ENCODE measurements at regions not wholly inside any gene's neighbourhood (a gene's known extent, or its start where the extent isn't known, plus 50 kb on each side); places are given as distances from the start of the nearest gene placed in this dataset.

DNA sequence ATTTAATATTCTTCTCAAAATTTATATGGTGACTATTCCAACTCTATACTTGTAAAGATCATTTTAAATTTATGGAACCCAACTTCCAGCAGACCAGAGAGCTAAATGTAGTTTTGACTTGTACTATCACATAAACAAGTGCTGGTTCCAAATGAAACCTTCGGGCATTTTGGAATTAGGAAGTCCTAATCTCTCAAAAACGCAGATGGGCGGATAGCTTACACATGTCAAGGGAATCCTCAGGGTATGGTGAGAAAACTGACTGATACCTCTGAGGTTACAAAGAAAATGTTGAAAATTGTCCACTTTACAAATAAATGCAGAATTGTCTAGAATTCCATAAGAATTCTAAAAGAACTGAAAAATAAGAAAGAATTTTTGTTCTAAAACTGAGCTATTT lies 224.1 kb downstream of the SS18 start:
- DNase-seq, result no peak

DNA sequence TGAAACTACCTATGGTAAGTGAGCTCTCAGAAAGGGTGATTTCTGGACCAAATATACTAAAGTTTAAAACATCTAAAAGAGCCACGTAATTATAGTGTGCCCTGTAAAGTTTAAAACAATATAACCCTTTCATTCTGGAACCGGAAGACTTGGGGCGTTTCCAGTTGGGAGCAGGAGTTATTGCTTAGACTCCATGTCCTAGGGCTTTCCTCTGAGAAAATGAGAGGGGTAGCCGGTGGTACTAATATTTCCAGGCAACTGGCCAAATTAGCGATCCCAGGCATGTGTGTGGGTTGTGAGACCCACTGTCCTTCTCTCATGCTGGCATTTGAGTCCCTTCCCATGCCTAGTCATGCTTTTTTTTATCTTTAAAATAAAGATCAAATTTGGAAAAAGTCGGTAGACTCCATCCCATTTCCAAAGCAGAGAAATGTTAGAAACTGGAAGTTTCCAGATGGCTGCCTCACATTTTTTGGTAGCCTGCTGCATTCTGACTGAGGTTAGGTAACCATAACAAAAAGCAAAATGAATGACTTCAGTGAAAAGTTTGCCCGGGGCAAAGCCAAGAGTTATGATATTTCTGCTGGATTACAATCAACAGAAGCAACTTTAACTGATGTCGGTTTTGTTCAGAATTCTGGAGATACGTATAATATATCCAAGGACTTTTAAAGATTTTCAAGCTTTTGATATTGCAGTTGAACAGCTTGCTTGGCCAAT lies 227.4 kb downstream of the SS18 start:
- DNase-seq, result no peak

DNA sequence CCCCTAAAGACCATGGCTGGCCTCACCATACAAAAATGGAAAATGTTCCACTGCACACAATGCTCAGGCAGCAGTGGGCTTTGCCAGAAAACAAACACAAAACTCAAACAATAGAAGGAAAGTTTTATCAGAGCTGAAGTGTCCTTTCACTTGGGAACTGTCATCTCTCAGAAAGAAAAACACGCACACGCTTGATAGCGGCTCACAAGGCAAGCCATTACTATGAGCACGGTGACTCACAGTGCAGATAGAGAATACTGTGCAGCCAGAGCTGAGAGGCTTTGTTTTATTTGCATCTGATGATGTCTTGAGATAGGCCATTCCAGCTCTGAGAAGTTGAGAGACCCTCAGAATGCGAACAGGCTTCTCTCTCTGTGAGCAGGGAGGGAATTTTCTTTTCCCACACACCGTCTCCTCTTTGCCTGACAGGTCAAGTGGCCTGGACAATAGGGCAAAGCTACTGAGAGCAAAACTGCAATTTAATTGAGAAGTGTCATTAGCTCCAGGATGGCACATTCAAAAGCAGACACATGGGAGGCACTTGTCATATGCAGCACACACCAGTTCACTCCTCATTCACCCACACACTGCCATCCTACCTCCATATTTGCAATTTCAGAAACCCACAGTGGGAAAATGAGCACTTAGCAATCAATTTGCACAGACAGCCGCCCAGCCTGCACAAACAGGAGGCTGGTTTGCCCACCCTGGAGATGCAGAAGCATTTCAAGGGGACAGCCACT lies 236.6 kb downstream of the SS18 start:
- no peak for DNase-seq

DNA sequence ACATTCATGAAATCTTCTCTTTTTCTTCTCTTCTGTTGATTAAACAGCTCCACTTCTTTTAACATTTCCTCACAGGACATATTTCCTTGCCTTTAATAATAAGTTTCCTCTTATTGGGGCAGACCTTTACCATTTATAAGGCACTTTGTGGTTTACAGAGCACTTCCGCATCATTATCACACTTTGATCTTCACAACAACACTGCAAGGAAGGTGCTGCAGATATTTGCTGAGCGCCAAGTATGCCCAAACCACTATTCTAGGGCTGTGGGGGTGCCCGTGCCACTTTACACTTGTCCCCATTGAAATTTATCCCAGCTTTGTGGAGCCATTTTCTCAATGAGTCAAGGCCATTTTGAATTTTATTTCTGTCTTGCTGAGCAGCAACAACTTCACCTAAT lies 246.6 kb downstream of the SS18 start:
- no peak for DNase-seq

DNA sequence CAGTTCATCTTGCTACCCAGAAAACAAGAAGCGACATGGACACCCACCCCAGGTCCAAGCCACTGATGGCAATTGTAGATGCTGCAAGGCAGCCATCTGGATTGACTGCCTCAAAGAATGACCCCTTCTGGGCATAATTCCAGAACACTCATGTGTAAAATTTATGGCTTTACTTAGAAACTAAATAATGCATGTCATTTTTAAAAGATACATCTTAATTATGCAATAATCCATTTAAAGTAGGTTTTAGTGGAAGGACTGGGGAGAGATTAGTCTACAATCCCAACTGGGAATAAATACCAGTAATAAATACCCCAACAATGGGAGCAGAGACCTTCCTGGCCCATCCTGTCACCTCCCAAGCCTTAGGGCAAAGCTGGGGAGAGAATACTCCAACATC lies 247.7 kb downstream of the SS18 start:
- no peak for DNase-seq

DNA sequence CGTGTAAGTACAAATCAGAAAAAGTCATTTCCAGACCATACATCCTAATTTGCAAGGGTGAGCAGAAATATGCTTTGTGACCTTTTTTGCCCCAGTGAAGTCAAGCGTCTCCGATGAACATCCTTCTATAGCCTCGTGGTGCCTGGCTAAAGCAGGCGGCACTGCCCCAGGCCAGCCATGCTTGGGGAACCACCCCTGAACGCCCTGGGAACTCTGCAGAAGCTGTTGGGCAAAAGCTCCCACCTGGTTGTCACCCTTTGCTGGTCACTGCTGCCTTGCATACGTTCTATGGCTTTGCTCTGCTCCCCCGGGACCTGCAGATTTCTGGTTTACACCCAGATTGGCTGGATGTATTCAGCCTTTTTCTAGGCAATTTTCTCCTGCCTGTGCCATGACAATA lies 256.4 kb downstream of the SS18 start:
- DNase-seq, result no peak

DNA sequence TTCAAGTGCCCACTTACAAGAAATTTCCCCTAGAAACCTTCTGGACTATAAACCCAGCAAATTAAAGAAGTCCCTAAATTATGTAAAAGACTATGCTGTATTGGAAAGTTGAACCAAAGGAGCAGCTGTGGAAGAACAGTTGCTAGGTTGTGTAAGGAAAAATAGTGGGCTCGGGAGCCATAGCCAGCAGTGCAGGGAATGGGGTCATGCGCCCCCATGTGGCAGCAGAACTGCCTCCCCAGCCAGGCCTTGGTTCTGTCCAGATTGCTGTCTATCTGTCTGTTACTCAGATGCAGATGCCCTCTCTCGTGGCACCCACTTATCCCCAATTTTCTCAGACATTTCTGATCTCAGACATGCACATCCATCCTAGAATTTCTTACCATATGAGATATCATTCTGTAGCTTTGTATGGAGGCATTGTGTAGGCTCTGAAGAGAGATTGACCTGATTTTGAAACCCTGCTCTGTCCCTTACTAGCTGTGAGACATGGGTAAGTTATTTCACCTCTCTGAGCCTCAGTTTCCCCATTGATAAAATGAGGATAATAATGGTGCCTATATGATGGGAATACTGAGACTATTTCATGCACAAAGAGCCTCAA lies 258.3 kb downstream of the SS18 start:
- peak; percentile 28 for DNase-seq

DNA sequence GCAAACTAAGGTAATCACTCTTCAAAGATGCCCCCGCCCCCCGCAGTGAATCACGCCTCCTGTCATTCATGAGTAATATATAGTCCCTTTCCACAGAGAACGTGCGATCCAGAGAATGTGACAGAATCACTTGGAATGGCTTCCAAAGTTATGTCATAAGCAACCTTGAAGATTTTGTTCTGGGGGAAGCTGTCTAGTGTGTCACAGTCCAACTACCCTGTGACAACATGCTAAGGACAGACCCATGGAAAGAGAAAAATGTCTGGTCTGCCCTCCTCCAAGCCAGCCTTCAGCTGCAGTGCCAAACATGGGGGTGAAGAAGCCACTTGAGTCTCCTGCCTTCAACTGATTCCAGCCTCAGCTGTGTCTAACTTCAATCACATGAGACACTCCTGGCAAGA lies 259.1 kb downstream of the SS18 start:
- no peak for DNase-seq

DNA sequence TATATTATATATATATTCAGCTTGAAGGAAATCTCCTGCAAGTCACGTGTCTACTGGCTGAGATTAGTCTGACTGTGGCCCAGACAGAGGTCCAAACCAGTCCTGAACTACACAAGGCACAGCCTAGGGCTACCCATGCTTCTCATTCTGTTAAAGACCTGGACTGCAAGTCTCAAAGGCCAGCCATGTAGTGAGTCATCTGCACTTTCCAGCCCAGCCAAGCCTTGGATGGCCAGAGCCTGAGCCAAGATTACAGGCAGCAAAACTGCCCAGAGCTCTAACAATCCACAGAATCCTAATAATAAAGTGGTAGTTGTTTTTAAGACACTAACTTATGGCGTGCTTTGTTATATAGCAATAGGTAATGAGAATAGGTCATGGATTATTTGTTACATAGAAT lies 259.6 kb downstream of the SS18 start:
- no peak for DNase-seq

DNA sequence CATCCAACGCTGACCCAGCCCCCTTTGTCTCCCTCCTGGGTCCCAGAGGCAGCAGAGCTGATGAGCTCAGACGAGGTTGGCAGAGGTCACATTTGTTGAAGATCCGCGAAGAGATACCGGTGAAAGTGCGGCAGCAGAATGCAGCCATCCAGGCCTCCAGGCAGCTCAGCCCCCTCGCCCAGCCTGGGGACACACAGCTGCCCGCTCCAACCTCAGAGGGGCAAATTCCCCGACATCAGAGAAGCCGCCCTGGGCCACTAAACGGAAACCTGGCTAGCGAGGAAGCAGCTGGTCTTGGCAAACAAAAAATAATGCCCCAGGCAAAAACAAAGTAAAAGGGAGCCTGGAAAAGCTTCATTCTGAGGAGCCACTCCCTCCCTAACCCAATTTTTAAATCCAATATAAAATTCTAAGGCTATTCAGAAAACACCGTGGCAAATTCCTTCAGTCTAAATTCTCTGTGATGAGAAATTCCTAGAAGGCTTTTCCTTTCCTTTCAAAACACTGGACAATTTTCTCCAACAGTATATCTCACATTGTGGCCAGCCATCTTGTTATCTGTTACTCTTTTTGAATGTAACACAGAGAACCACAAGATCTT lies 262.4 kb downstream of the SS18 start:
- no peak for DNase-seq

DNA sequence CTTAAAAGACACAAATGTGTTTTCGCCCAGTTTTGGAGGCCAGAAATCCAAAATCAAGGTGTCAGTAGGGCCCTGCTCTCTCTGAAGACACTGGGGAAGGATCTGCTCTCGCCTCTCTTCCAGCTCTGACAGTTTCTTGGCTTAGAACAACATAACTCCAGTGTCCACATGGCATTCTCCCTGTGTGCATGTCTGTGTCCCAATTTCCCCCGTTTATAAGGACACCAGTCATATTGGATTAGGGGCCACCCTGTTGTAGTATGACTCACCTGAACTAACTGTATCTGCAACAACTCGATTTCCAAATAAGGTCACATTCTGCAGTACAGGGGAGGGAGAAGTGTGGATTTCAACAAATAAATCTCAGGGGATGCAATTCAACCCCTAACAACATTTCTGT lies 263.2 kb downstream of the SS18 start:
- no peak for DNase-seq

DNA sequence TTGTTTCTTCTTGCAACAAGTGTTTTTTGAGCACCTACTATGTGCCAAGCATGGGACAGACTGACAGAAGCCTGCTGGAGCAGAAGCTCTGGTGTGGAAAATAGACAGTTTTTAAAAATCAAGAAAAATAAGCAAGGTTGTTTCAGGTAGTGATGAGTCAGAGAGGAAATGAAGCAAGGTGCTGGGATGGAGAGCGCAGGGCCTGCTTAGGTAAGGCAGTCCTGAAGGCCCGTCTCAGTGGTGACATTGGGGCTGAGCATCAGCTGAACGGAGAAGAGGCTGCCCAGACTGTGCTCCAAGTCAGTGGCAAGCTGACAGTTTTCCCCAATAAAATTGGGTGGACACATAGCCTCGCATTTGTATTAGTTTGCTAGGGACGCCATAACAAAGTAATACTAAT lies 263.6 kb downstream of the SS18 start:
- no peak for DNase-seq

DNA sequence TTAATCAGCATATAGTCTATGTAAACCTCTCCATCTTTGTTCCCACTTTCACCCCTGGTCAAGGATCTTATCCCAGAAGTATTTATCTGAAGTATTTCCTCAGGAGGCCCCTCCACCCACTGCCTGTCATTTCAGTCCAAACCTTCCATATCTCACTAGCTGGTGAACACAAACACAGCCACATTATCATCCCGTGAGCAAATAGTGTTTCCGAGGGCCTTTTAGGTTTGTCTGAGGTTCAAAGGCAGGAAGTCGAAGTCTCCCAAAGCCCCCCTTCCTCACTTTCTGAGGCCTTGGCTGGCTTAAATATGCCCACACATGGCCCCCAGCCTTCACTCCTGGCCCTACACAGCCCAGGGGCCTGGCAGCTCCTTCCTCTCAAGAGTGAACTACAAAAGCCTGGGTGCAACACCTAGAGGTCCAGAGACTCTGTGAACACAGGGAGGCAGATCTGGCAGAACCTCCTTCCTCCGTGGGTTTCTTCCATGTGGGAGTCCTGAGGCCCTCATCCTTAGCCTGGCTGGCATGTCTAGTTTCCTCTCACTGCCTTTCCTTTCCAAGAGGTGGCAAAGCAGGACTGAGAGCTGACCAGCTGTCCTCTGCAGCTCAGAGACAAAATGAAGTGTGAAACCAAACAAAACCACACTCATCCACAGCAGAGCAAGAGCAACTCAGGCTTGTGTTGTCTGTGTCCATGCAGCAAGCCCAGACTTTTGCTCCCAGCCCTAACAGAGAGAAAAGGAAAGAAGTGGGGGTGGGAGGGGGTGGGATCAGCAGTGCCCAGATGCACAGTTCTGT lies 264.2 kb downstream of the SS18 start:
- DNase-seq, result no peak

DNA sequence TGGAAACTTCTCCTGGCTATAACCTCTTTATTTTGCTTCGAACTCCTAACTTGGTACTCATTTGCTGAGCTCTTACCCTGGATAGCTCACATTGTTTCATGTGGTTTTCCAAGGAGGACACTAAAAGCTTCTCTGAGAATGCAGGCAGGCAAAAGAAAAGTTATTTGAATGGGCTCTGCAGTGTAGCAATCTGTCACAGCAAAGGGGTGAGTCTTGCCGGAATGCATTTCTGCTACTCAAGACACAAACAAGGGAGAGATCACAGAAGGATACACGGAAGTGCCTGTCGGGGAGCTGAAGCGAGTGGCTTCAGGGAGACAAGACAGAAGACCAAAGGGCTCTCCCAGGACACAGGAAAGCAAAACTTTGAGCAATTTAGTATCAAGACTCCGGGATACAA lies 265.4 kb downstream of the SS18 start:
- DNase-seq, result no peak

DNA sequence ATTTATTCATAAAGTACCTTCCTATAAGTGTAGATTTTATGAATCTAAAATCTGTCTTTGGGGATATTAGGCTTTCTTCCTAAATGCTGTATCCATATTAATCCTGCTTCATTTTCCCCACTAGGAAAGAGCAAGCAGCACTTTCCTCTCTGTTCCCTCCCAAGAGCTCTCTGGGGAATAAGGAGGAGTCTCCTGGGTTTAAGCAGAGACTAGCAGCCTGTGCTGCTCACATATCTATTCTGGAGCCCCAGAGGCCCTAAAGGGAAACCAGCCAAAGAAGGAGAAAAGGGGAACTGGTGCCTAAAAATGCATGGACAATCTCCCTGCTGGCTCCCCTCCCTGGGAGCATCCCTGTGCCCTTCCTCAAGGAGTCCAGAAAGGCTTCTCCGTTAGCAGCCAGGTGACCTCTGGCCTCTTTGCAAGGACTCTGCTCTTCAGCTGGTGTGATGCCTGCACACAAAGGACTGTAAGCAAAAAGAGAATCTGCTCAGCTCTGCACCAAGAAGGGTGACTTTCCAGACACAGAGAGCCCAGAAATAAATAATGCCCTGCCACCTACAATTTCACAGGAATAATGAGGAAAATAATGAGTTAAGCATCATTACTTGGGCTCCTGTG lies 270.6 kb downstream of the SS18 start:
- DNase-seq, result no peak

DNA sequence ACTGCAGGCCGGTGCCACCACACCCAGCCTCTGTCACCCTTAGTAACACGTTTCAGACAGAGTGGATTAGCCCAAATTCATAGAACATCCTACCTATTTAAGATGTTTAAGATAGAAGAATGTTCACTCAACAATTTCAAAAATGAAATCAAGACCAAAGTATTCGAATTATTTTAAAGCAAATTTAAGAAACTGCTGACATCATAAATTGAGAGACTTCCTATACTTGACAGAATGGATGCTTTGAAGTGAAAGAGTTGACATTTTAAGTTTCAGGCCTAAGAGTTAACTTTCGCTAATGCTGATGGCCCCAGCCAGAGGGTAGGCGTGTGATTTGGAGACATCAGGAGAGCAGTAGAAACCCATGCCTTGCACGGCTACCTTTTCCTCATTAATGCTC lies 271.9 kb downstream of the SS18 start:
- no peak for DNase-seq

DNA sequence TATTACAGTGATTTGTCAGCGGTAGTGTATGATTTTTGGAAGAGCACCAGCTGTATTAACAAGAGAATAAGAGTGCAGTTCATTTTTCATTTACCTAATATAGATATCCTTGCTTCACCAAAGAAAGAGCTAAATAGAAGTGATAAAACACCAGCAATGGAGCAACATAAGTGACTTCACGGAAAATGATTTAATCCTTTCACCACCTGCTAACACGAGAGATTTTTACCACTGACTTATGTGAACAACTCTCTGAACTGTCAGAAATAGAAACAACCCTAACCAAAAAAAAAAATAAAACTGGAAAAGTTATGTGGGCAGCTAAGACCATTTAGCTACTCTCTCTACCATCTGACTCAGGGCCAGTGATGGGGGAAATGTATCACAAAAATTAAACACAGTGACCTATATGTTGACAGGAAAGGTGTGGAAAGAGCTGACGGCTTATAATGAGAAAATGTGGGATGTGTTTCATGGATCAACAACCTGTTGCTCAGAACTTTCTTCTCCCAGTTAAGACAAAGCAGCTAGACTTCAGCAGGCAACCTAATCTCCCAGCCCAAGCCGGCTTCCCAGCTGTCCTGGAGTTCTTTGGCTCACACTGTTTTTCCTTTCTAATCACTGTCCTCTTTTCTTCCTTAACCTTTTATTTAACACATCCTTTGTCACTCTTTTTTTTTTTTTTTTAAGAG lies 272.7 kb downstream of the SS18 start:
- DNase-seq, result no peak

DNA sequence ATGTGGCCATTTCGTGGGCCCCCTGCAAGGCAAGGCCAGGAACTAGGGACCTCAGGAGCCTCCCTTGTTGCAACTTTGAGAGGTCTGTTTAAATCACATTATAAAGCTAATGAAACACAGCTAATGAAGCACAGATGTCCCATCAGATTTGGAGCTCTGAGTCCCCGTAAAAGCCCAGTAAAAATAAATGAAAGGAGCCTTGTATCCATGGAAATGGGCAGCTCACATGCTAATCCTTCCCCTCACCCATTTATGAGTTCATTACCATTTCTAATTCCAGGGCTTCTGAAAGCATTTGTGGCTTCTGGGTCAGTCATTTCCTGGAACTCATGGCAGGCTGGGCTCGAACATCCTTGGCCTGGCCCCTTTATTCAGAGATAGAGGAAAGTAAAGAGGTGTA lies 274.8 kb downstream of the SS18 start:
- DNase-seq, result no peak

DNA sequence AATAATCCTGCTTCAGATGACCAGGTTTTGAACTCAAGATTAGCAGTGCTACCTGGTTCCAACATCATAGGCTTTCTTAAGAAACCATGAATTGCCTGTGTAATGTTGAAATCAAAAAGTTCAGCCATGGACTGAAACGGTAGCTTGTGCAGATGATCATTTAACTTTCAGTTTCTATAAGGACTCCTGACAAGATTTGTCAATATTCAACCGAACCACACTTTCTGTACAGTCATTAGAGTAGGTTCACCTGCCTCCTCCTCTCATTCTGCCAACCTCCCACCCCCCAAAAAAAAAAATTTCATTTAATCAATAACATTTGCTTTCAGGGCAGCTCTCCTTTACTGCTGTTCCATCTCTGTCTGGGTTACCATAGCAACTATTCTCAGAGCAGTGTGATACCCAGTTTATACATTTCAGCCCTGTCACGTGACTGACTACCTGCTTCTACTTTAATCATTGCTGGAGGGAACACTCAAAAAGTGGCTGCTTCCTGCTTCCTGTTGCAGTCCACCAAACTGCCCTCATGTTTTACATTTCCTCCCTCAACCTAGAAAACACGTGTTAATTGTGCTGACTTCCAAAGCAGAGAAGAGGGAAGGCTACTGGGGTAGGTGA lies 275.5 kb downstream of the SS18 start:
- no peak for DNase-seq

DNA sequence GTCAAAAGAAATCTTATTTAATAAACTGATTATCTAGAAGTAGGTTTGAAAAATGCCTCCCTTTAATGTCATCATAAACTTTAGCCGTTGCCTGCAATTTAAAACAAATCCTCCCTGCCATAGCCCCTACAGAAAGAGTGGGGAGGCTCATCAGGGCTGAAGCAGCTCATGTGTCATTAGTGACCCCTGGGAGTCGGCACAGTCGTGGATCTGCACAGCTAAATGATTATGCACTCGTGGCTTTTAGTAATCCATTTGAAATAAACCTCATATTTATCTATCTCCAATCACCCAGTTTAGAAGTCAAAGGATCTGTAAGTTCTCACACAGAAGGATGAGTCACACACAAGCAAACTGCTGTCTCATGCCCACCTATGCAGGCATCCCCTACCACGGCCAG lies 277.3 kb downstream of the SS18 start:
- DNase-seq, result no peak

DNA sequence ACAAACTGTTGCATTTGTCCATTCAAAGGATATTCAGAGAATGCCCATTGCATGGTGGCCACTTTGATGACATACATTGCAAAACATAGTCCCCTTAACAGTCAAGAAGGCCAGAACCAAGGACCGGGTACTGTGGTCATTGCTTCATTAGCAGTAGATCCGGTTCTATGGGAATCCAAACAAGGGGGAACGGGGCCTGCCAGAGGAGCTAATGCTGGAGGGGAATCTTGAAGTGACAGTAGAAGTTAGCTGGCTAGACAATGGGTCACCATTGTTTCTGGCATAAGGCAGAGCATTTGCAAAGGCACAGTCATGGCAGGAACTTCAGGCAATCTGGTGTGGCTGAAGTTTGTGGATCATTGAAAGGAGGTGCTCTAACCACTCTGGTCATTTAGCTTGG lies 279.7 kb downstream of the SS18 start:
- no peak for DNase-seq

DNA sequence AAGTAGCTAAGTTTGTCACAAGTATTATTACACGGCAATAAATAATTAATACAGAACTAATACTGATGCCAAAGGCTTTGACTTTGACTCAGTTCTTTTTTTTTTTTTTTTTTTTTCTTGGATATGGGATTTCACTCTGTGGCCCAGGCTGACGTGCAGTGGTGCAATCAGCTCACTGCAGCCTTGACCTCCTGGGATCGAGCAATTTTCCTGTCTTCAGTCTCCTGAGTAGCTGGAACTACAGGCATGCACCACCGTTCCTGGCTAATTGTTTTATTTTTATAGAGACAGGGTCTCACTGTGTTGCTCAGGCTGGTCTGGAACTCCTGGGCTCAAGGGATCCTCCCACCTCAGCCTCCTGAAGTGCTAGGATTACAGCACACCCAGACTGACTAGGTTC lies 284.5 kb downstream of the SS18 start:
- no peak for DNase-seq
